ENCODE measurements at regions not wholly inside any gene's neighbourhood (a gene's known extent, or its start where the extent isn't known, plus 50 kb on each side); places are given as distances from the start of the nearest gene placed in this dataset.

GRCh38 chr9:8019636-8020035 is 220.1 kb upstream of the DMAC1 start:
- TF ChIP-seq ATF3 (IDR thresholded peaks at IDR 0.05) (no peak), GABPA (IDR thresholded peaks at IDR 0.05 in 1 of 2, conservative IDR thresholded peaks at IDR 0.05 in 1 of 2) (no peak), CTCF (IDR thresholded peaks at IDR 0.05; ENCODE audit: low read depth, low read length, missing input control) (no peak)
- no peak overlapping the region for H3K4me3 ChIP-seq (ENCODE audit: low read depth in 1 of 3, low read length in 3 of 3)

GRCh38 chr9:8014997-8015682 is 215.6 kb upstream of the DMAC1 start:
- Histone ChIP-seq H3K9ac (ENCODE audit: low read depth in 1 of 2, low read length in 2 of 2) (no peak overlapping the region), H3K4me1 (ENCODE audit: control insufficient read depth in 4 of 4, insufficient read depth in 4 of 4, low read length in 3 of 4) (no peaks in the 10 kb centered on the region), H3K36me3 (ENCODE audit: control insufficient read depth in 4 of 4, insufficient read depth in 3 of 4, low read depth in 1 of 4, low read length in 3 of 4) (no peaks in the 10 kb centered on the region), H3K4me3 (ENCODE audit: low read depth in 1 of 3, low read length in 3 of 3) (no peak overlapping the region), H3K27me3 (ENCODE audit: control insufficient read depth in 4 of 4, insufficient read depth in 4 of 4, low read length in 3 of 4) (no peaks in the 10 kb centered on the region), H3K9me3 (ENCODE audit: control insufficient read depth in 4 of 4, low read length in 3 of 4) (peaks cover 0 to 3% (median 0%) of the 10 kb centered on the region in 4 donors), H3K27ac (ENCODE audit: low read depth in 1 of 2, low read length in 2 of 2) (no peak overlapping the region)
- 74% methylated on average over 2 of the region's 2 CpGs for WGBS
- TF ChIP-seq HNF4G (IDR thresholded peaks at IDR 0.05) (no peak), FOXA1 (IDR thresholded peaks at IDR 0.05) (no peak), ATF3 (IDR thresholded peaks at IDR 0.05) (no peak), EGR1 (IDR thresholded peaks at IDR 0.05; ENCODE audit: low read depth in 2 of 2) (no peak), GABPA (IDR thresholded peaks at IDR 0.05 in 1 of 2, conservative IDR thresholded peaks at IDR 0.05 in 1 of 2) (no peak), JUND (IDR thresholded peaks at IDR 0.05) (no peak), TAF1 (conservative IDR thresholded peaks at IDR 0.05) (no peak), CTCF (IDR thresholded peaks at IDR 0.05; ENCODE audit: low read depth, low read length, missing input control) (no peak), FOXA2 (IDR thresholded peaks at IDR 0.05) (no peak), RAD21 (IDR thresholded peaks at IDR 0.05) (no peak), YY1 (IDR thresholded peaks at IDR 0.05) (no peak), RXRA (IDR thresholded peaks at IDR 0.05) (no peak), MAX (IDR thresholded peaks at IDR 0.05) (no peak), ZBTB33 (IDR thresholded peaks at IDR 0.05) (no peak), HNF4A (conservative IDR thresholded peaks at IDR 0.05) (no peak), SP1 (IDR thresholded peaks at IDR 0.05) (no peak), NR2F2 (IDR thresholded peaks at IDR 0.05) (no peak)
- DNase-seq (ENCODE audit: low spot score): no peak

More at GRCh38 chr9:8019636-8020035, 220.1 kb upstream of the DMAC1 start:
- no peak for DNase-seq (ENCODE audit: low spot score)
- no peak overlapping the region for H3K9ac ChIP-seq (ENCODE audit: low read depth in 1 of 2, low read length in 2 of 2)
- H3K27me3 ChIP-seq (ENCODE audit: control insufficient read depth in 4 of 4, insufficient read depth in 4 of 4, low read length in 3 of 4): no peaks in the 10 kb centered on the region
- WGBS: 58% methylated on average over 3 of the region's 3 CpGs
- no peaks in the 10 kb centered on the region for H3K36me3 ChIP-seq (ENCODE audit: control insufficient read depth in 4 of 4, insufficient read depth in 3 of 4, low read depth in 1 of 4, low read length in 3 of 4)
- no peaks in the 10 kb centered on the region for H3K4me1 ChIP-seq (ENCODE audit: control insufficient read depth in 4 of 4, insufficient read depth in 4 of 4, low read length in 3 of 4)
- no peak overlapping the region for H3K27ac ChIP-seq (ENCODE audit: low read depth in 1 of 2, low read length in 2 of 2)
- H3K9me3 ChIP-seq (ENCODE audit: control insufficient read depth in 4 of 4, low read length in 3 of 4): no peaks in the 10 kb centered on the region
